ENCODE measurements at regions not wholly inside any gene's neighbourhood (a gene's known extent, or its start where the extent isn't known, plus 50 kb on each side); places are given as distances from the start of the nearest gene placed in this dataset.

- no peak for TF ChIP-seq CTCF (IDR thresholded peaks at IDR 0.05)
- TF ChIP-seq POLR2A (IDR thresholded peaks at IDR 0.05) = no peak
These were observed 160.2 kb upstream of the LMNTD1 start for GRCh38 chr12:25713264-25713663.
